Stimulated activated CD4-positive, alpha-beta T cell treated with anti-CD3 and anti-CD28 coated beads, Interleukin-4, amount 100 ng/mL, for 24 hours (primary cell): ENCODE measurements at regions not wholly inside any gene's neighbourhood (a gene's known extent, or its start where the extent isn't known, plus 50 kb on each side); places are given as distances from the start of the nearest gene placed in this dataset.

ENCODE experiments used
- DNase-seq: peaks from one replicate; pipeline ENCODE4 v3.0.0-alpha.2; 2020

DNA sequence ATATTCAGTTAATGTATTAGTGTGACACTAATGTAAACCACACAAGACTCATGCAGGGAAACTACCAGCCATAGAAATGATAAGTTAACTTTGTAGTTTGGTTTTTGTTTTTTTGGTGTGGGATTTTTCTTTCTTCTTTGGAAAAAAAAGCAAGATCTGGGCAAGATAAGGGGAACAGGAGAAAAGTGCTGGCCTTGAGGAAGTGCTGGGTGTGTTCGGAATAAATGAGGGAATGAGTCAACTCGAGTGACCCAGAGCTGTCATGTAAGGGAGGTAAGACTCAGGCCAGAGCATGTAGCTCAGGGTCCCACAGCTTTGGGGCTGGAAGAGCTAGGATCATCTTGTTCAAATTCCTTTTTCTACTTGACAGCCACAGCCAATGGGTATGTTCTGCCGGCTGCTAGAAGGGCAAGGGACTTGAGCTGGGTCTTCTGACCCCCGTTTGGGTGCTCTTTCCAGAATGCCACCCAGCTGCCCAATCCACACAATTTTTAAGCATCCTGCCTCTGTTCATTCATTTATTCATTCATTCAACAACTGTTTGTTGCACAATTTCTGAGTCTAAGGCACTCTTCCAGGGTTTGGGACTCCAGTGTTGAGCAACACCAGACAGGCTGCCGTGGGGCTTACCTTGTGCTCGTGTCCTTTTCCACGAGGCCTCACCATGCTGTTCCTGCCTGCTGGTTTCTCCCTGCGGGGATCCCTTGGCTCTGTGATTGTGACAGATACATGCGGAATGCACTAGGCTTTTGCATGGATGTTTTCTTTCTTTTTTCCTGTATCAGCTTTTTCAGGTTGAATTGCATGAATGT lies 54.5 kb downstream of the CLDN34 start:
- no peak for DNase-seq

DNA sequence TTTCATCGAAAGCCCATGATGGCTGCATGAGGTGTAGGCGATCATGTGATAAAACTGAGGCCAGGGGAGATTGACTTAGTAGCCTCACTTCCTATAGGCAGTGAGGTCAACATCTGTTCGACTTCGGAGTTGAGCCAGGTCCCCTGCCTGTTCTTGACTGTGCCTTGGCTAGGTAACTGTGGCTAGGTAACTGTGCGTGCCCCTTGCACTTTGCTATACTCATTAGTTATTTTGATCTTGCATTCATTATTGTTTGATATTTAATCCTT lies 55.0 kb downstream of the CLDN34 start:
- DNase-seq: no peak

DNA sequence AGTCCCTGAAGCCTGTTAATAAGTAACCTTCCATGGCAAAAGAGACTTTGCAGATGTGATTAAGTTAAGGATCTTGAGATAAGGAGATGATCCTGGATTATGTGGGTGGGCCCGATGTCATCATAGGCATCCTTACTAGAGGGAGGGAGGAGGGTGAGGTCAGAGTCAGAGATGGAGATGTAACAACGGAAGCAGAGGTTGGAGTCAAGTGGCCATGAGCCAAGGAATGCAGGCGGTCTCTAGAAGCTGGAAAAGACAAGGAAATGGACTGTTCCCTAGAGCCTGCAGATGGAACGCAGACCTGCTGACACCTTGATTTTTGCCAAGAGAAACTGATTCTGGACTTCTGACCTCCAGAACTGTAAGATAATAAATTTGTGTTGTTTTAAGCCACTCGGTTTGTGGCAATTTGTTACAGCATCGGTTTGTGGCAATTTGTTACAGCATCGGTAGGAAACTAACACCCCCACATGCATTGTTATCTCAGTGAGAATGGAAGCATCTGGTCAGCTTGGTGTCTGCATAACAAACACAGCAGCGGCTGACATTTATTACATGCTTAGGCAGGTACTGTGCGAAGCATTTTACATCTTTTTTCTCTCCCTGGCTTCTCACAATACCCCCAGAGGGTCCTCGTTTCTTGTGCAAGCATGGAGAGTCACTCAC lies 55.6 kb downstream of the CLDN34 start:
- no peak for DNase-seq

DNA sequence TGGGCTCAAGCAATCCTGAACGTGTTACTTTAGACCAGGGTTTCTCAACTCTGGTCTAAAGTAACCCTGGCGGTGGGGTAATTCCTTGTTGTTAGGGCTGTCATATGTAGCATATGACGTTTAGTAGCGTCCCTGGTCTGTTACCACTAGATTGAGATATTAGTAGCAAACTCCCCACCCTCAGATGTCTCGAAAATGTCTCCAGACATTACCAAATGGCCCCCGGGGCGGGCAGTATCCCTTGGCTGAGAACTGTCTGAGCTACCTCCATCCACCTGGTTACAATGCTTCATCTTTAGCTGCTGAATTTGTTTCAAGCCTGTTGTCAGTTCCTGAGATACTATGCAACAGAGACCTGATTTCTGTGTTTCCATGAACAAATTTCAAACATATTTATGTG lies 56.7 kb downstream of the CLDN34 start:
- no peak for DNase-seq

DNA sequence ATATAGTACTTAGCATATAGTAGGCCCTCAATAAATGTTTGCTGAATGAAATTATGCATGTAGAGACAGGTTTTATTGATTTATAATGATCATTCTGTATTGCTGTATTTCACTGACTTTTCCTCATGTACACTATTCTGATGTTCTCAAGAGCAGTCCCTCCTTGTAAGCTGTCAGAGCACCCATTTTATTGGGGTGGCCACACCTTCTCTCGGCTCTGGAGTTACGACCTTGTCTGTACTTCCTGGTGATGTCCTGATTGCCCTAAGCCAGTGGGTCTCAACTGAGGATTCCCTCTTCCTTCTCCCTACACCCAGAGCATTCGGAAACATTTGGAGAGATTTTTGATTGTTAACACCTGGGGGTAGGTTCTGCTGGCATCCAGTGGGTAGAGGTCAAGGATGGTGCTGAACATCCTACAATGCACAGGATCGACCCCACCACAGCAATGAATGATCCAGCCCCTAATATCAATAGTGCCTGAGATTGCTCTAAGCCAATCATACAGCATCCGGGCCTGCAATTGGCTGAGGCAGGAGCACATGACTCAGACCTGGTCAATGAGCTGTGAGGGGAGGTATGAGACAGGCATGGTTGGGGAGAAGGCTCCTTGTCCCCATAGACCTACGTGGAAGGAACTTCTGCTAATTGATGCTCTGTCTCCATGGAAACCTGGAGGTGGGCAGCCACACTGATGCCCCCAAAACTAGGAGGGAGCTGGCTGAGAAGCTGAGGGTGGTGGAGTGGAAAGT lies 58.8 kb downstream of the CLDN34 start:
- DNase-seq: no peak

DNA sequence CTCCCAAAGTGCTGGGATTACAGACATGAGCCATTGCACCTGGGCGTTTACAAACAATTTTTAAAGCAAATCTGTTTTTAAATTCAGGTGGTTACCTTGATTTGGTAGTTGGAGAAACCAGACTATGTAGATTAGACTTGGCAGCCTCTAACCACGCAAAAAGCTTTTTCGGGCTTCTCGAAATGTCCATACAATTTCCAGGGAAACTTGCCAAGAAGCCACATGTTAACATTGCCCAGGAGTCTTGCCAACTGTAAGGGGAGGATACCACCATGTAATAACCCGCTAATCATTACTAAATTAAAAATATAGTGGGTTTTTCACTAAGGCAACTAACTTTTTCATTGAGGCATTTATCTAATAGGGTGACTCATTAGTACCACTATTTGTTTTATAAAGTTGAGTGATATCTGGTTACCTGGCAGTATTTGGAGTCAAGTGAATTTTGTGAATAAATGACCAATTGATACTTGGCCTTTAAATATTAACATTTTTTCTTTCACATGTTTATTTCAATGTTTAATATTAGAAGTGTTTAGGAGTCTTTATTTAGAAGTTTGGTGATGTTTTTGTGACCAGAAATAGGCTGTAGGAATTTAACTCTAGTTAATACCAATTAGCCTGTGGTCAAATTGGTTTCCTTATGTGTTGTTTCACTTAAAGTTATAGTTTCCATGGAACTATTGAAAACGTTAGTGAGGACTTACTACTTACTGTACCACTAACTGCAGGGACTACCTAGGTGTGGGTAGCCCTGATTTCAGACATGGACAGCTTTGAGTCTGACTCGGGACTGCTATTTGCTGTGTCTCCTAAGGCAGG lies 61.3 kb downstream of the CLDN34 start:
- DNase-seq: no peak

DNA sequence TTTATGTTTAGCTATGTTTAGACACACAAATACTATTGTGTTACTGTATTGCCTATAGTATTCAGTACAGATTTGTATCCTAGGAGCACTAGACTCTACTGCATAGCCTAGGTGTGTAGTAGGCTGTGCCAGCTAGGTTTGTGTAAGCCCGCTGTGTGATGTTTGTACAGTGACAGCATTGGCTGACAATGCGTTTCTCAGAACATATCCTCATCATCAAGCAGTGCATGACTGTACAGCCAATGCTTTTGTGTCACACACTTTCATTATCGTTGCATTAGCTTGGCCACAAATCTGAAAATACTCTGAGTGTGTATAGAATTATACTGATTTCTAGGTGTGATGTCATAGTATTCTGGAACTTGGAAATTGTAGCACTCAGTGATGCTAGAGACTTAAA lies 63.4 kb downstream of the CLDN34 start:
- DNase-seq: no peak

DNA sequence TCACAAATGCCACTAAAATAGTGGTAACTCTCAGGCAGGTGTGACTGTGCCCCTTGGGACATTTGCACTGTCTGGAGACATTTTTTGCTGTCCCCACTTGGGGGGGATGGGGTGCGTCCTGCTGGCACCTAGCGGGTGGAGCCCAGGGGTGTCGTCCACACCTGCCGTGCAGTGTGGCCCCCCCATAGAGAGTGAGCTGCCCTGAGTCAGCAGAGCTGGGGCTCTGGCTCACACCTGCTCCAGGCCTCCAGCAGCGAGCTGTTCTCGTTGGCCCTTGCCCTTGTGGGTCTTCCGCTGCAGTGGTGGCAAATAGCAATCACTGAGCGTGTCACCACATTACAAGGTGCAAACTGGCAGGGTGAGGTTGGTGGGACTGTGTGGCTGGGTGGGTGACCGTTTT lies 64.6 kb downstream of the CLDN34 start:
- DNase-seq: no peak

DNA sequence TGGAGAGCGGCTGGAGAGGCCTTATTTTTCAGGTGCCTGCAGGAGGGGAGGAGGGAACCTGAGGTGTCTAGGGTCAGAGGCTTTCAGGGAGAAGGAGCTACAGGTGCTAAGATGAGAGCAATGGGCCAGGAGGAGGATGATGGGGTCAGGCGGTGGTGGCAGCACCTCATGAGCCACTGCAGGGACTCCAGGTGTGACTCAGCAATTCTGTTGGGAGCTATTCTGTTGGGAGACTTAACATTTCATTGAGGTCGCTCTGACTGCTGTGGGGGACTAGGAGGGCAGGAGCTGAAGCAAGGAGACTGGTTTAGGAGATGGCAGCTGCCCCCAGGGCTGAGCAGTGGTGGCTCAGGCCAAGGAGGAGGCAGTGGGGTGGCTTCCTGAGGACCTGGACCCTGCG lies 65.0 kb downstream of the CLDN34 start:
- DNase-seq: no peak

DNA sequence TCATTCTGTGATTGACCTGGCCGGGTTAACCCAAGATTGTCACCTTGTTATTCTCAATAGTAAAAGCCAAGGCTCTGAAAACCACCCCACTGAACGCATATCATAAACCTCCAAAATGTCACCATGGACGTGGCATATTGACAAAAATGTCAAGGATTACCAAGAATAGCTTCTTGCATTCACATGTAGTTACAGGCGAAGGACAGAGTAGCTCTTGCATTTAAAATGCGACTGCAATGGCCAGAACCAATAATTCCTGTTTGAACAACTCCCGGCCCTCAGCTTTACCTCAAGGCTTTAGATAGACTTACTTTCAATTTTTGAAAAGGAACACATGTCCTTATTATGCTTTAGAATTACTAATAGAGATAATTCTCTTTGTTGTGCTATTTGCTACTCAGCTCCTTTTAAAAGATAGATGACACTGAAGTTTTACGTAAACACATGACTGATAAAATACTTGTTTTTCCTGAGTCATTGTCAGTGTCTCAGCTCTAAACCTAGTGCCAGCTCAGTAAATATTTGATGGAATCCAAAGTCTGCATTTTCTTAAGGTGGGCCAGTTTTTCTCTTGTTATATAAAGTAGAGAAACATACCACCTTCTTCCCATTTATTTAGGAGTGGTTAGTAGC lies 66.3 kb downstream of the CLDN34 start:
- no peak for DNase-seq

DNA sequence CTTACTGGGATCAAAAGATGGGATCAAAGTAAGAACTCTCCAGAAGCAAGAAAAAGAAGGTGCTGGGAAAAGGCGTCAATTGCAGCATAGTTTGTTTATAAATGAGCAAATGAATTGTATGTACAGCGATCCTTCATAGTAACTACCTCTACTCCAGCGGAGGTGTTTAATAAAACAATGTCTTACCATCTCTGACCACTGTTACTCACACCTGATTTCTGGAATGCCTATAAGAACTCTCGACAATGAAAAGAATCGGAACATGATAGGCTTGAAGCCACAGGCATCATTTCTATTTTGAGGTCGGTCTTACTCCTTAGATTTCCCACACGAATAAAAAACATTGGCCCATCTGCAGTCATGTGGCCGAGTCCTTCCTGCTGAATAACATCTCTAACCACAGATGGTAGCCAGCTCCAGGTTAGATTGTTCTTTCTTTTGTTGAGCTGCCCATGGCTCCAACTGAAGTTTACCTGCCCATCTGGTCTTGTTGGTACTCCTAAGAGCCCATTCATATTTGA lies 67.6 kb downstream of the CLDN34 start:
- no peak for DNase-seq

DNA sequence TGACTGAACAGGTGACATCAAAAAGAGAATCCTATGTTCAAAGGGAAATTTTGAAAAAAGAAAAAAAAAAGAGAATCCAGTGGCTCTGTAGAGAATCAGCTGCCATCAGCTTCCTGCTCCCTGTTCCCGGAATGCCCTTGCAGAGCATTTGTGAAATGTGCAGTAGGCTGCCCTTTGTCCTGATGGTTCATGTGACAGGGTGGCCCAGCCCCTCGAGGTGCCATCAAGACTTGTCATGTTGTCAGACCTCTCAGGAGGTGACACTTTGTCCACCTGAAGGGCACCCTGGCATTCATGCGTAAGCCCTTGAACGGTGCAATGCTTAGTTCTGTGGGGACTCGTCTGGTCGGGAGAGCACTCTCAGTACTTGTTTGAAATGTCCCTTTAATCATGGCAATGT lies 71.4 kb downstream of the CLDN34 start:
- no peak for DNase-seq

DNA sequence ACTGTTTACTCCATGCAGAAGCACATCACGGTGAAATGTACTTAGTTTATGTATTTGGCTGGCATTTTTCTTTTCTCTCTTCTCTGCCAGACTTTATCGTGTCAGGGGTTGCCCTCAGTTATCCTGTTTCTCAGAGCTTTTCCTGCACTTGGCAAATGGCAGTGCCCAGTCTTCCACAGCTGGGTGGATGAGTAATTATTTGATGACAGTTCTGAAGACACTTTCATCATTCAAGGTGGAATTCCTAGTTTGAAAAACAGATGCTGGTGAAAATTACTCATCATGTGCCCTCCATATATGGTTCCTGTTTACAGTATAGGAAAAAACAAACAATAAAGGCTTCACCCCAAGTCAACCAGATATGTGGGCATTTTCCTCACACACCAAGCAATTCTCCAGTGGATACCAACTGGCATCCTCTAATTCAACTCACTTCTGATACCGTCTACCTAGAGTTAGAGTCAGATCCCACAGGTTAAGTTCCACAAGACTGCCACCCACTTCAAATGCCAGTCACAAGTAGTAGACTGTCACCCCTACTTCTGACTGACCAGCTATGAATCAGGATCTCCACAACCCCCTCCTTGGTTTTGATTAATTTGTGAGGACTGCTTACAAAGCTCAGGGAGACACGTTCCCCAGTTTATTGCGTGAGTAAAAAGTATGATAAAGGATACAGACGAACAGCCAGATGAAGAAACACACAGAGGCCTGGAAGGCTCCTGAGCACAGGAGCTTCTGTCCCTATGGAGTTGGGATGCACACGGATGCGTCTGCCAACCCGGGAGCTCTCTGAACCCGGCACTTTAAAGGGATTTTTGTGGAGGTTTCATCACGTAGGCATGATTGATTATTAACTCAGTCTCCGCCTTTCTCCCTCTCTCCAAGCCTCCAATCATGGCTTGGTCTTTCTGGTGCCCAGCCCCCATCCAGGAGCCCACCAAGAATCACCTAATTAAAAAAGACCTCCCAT lies 72.9 kb downstream of the CLDN34 start:
- DNase-seq: no peak

DNA sequence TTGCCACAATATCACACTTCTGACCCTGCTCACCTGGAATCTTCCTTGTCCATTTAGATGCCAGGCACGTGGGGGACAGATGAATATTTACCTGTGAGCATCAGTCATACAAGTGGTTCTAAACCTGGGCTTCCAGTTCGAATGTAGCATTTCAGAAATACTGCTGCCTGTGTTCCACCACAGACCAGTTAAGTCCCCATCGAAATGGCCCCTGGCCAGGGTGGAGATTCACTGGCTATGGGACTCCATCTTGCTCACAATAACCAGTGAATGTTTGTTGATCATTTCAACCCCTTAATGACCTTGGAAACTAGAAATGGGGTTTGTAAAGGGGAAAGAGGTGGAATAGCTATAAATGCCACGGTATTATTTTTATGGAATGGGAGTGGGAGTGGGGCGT lies 73.8 kb downstream of the CLDN34 start:
- no peak for DNase-seq

DNA sequence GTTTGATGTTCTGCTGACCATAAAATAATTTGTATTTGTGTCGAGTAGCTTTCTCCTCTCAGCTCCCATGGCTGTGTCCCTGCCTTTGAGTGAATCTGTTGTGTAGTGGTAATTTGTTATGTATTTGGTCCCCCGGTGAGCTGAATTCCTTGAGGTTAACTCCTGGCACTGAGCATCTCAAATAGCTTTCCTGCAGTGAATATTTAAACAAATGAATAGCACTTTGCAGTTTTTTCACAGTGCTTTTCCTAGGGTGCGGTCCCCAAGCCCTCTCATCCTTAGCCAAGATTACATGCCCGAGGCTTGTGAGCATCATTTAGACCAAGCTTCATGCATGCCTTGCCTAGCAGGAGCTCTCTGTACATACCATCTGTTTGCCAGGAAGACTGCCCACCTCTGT lies 74.2 kb downstream of the CLDN34 start:
- DNase-seq: no peak

DNA sequence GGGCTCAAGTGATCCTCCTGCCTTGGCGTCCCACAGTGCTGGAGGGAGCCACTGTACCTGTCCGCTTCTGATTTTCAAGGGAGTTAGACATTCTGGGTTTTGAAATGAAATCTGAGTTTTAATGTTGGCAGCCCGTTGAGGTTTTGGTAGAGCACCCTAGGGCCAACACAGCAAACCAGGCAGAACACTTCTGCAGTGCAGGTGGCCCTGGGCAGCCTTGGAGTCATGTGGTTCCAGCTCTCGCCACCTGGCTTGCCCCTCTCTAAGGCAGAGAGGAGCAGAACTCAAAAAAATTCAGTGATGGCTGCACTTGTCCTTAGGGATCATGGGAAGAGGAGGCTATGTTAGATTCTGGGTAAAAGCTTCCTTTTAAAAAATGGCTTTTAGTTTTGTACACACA lies 74.9 kb downstream of the CLDN34 start:
- DNase-seq: no peak

DNA sequence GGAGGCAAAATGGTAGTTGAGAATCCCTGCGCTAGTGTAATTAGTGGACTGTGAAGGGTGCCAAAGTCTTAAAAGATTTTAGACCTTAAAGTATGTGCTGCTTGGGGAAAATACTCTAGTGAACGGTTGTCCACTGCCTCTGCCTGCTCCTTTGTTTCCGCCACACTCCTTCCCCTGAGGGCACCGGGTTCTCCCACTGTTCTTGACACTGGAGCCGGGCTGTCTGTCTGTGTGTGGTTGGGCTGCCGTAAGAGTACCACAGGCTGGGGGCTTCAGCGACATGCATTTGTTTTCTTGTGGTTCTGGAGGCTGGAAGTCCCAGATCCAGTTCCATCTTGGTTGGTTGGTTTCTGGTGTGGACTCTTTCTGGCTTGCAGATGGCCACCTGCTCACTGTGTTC lies 76.2 kb downstream of the CLDN34 start:
- no peak for DNase-seq

DNA sequence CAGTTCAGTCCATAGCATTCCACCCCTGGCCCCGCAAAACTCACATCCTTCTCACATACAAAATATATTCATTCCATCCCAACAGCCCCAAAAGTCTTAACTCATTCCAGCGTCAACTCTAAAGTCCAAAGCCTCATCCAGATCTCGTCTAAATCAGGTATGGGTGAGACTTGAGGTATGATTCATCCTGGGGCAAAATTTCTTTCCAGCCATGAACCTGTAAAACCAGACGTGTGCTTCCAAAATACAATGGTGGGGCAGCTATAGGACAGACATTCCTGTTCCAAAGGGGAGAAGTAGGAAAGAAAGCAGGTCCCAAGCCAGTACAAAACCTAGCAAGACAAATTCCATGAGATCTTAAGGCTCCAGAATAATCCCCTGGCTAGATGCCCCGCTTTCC lies 76.9 kb downstream of the CLDN34 start:
- no peak for DNase-seq

DNA sequence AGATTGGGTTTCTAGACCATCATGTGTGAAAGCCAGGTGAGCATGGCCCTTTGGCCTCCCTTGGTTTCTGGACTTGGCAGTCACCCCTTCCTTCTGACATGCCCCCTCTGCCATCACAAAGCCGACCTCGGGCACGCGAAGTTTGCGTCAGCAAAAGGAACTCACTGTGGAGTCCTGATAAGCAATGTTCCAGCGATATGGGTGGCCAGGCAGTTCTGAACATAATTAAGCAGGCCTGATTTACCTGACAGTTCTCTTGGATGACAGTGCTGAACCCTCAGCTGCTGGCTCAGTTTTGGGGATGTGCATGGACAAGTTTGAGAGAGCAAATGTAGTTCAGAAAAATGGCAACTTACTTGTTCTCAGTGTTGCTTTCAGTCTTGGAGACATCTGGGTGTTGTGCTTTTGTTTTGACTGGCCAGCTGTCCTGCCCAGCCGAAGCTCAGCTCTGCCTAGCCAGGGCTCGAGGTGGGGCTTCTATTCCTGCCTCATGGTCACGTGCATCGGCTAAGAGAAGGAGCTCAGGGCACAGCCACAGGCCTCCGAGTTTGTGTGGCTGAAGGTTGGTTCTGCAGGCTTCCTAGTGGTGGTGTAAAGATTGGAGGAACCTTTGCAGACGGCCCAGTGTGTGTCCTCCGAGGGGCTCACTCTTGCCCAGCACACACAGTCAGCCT lies 78.3 kb downstream of the CLDN34 start:
- no peak for DNase-seq

DNA sequence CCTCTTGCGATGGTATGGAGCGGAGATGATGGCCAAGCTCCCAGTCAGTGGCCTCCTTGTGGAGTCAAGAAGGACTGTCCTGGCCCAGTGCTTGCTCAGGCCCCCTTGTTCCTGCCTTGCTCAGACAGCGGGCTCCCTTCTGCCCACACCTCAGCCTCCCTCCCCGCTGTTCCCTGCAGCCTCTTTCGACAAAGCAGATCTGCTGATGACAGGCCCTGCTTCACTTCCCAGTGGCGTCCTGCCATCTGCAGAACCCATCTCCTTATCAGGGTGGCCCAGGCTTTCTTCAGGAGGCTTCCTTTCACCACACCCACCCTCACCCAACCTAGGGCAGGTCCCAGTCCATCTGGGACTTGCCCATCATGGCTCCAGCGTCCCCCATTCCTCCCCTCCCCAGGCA lies 80.0 kb downstream of the CLDN34 start:
- no peak for DNase-seq

DNA sequence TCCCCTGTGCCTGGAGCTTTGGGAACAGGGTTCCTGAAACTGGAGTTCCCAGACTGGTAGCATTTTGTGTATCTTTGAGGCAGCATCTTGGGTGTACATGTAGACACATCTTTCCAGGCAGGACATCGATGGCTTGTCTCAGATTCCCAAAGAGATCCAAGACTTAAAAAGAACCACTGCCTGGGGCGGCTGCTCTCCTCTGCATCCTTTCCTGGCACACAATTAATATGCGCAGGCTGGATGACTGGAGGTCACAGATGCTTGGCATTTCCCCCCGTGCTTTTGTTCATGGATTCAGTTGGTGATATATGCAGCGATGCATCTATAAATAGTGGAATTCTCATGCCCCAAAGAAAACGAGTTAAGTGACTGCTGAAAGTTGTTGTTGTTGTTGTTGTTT lies 80.5 kb downstream of the CLDN34 start:
- no peak for DNase-seq
